ENCODE measurements at regions not wholly inside any gene's neighbourhood (a gene's known extent, or its start where the extent isn't known, plus 50 kb on each side); places are given as distances from the start of the nearest gene placed in this dataset.
A peak's percentile ranks its signal among the peaks of the same experiment; 100 is the strongest.

DNA sequence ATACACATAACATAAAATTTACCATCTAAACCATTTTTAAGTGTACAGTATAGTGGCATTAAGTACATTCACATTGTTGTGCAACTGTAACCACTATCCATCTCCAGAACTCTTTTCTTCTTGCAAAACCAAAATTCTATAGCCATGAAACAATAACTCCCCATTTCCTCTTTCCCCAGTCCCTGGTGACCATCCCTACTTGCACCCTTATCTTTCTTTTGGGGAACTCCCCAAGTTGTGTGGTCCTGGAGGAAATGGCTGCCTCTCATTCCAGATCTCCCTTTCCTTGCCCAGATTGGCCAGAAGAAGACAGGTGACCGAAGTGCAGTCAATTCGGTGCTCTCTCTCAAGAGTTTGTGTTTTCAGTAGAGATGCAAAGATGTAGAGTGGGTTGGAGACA, 389.6 kb upstream of the C1orf87 start:
- TF ChIP-seq SUZ12 (IDR thresholded peaks at IDR 0.05; ENCODE audit: extremely low read depth, insufficient read depth, insufficient read length) = no peak
- no peak for TF ChIP-seq YY1 (IDR thresholded peaks at IDR 0.05; ENCODE audit: insufficient read depth, insufficient read length)
- no peak for TF ChIP-seq ZNF274 (IDR thresholded peaks at IDR 0.05; ENCODE audit: low read depth, low read length)
- no peak overlapping the region for H3K9ac ChIP-seq (ENCODE audit: insufficient read length, low read depth)

DNA sequence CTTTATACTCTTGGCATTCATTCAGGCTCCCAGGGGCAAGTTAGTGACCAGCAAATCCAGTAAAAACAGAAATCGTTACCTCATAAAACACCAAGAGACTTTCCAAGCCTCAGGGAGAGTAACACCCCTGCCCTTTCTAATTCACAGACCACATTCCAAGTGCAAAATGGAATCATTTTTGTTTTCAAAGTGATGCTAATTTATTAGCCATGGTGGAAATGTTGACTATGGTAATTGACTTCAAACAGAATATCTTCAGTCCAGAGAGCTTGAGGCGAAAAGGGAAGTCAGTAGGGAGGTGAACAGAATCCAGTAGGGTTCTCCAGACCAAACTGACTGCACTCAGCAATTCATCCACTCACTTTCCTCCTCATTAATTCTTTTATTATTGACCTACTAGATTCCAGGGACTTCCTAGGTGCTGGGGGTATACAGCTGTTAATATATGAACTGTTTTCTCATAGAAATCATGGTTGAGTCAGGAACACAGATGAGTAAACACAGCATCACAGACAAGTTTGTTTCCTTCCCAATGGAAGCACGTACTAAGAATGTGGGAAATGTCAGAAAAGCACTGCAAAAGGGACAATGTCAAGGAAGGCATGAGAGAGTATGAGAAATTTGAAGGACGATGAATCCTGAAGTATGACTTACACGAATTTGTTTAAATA, 388.5 kb upstream of the C1orf87 start:
- Histone ChIP-seq H3K36me3 (ENCODE audit: insufficient read depth, insufficient read length, low read length) (no peaks in the 10 kb centered on the region), H3K9me3 (ENCODE audit: insufficient read depth, low read length) (no peaks in the 10 kb centered on the region; the same call in 1 of the 2 replicates), H3K4me3 (ENCODE audit: insufficient read length, low read depth) (no peak overlapping the region), H3K9ac (ENCODE audit: insufficient read length, low read depth) (no peak overlapping the region), H3K4me1 (ENCODE audit: insufficient read depth, insufficient read length) (no peaks in the 10 kb centered on the region), H3K27me3 (ENCODE audit: insufficient read depth, insufficient read length) (no peaks in the 10 kb centered on the region)
- TF ChIP-seq YY1 (IDR thresholded peaks at IDR 0.05; ENCODE audit: insufficient read depth, insufficient read length) = no peak
- no peak for TF ChIP-seq SUZ12 (IDR thresholded peaks at IDR 0.05; ENCODE audit: extremely low read depth, insufficient read depth, insufficient read length)
- no peak for TF ChIP-seq ZNF274 (IDR thresholded peaks at IDR 0.05; ENCODE audit: low read depth, low read length)
- peak; percentile 11 for DNase-seq (ENCODE audit: low read depth, low spot score)

More for the DNA sequence above, 389.6 kb upstream of the C1orf87 start:
- H3K27me3 ChIP-seq (ENCODE audit: insufficient read depth, insufficient read length) = no peaks in the 10 kb centered on the region
- no peaks in the 10 kb centered on the region; the same call in 1 of the 2 replicates for H3K9me3 ChIP-seq (ENCODE audit: insufficient read depth, low read length)
- no peaks in the 10 kb centered on the region for H3K36me3 ChIP-seq (ENCODE audit: insufficient read depth, insufficient read length, low read length)
- H3K4me3 ChIP-seq (ENCODE audit: insufficient read length, low read depth) = no peak overlapping the region
- no peak for DNase-seq (ENCODE audit: low read depth, low spot score)
- H3K4me1 ChIP-seq (ENCODE audit: insufficient read depth, insufficient read length) = no peaks in the 10 kb centered on the region

DNA sequence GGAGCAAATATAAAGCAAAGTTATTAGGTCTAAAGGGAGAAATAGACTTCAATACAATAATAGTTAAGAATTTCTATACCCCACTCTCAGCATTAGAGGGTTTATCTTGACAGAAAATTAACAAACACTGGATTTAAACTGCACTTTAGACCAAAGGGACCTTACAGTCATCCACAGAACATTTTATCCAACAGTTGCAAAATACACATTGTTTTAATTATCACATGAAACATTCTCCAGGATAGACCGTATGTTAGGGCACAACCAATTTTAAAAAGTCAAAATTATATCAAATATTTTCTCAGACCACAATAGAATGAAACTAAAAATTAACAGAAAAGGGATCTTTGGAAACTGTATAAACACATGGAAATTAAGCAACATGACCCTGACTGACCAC, 384.5 kb upstream of the C1orf87 start:
- H3K4me1 ChIP-seq (ENCODE audit: insufficient read depth, insufficient read length) = no peaks in the 10 kb centered on the region
- H3K9ac ChIP-seq (ENCODE audit: insufficient read length, low read depth) = no peak overlapping the region
- no peaks in the 10 kb centered on the region for H3K36me3 ChIP-seq (ENCODE audit: insufficient read depth, insufficient read length, low read length)

DNA sequence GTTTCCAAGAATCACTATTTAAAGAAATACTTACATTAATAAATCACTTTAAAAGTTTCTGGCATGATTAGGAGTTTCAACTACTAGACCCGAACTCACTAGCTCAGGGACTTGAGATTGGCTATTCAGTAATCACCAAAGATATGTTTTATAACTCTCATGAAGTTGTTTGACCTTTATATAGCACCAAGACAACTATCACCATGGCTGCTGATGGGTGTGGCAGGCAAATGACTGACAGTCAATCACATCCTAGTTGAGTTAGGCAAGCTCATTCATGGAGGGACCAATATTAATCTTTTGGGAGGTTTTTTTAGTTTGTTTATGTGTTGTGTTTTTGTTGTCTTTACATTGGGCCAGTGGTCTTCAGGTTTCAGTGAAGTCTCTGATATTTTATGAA, 376.3 kb upstream of the C1orf87 start:
- H3K27me3 ChIP-seq (ENCODE audit: insufficient read depth, insufficient read length) = no peaks in the 10 kb centered on the region
- H3K4me1 ChIP-seq (ENCODE audit: insufficient read depth, insufficient read length) = no peaks in the 10 kb centered on the region
- TF ChIP-seq ZNF274 (IDR thresholded peaks at IDR 0.05; ENCODE audit: low read depth, low read length) (no peak), SUZ12 (IDR thresholded peaks at IDR 0.05; ENCODE audit: extremely low read depth, insufficient read depth, insufficient read length) (no peak), YY1 (IDR thresholded peaks at IDR 0.05; ENCODE audit: insufficient read depth, insufficient read length) (no peak)
- H3K4me3 ChIP-seq (ENCODE audit: insufficient read length, low read depth) = no peak overlapping the region
- H3K36me3 ChIP-seq (ENCODE audit: insufficient read depth, insufficient read length, low read length) = no peaks in the 10 kb centered on the region
- DNase-seq (ENCODE audit: low read depth, low spot score) = no peak
- H3K9ac ChIP-seq (ENCODE audit: insufficient read length, low read depth) = no peak overlapping the region
- no peaks in the 10 kb centered on the region for H3K9me3 ChIP-seq (ENCODE audit: insufficient read depth, low read length)

More for the DNA sequence above, 384.5 kb upstream of the C1orf87 start:
- Histone ChIP-seq H3K4me3 (ENCODE audit: insufficient read length, low read depth) (no peak overlapping the region), H3K9me3 (ENCODE audit: insufficient read depth, low read length) (no peaks in the 10 kb centered on the region; the same call in 1 of the 2 replicates), H3K27me3 (ENCODE audit: insufficient read depth, insufficient read length) (no peaks in the 10 kb centered on the region)
- TF ChIP-seq YY1 (IDR thresholded peaks at IDR 0.05; ENCODE audit: insufficient read depth, insufficient read length) (no peak), ZNF274 (IDR thresholded peaks at IDR 0.05; ENCODE audit: low read depth, low read length) (no peak), SUZ12 (IDR thresholded peaks at IDR 0.05; ENCODE audit: extremely low read depth, insufficient read depth, insufficient read length) (no peak)
- no peak for DNase-seq (ENCODE audit: low read depth, low spot score)

DNA sequence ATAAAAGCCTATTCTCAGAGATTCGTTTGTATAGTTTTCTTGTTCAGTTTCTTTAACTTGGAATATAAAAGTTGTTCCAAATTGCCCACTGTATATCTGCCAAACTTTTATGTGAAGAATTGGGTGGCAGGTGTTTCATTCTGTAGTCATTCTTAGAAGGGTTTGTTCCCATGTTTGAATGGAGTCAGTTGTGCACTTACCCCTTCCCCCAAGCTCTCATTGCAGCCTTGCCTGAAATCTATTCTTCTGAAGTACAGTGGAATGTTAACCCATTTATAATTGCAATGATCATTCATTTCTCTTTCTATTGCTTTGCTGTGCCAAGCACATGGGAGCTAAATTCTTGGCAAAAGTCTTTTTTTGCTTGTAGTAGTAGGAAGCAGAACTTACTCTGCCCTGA, 375.3 kb upstream of the C1orf87 start:
- no peak for DNase-seq (ENCODE audit: low read depth, low spot score)

DNA sequence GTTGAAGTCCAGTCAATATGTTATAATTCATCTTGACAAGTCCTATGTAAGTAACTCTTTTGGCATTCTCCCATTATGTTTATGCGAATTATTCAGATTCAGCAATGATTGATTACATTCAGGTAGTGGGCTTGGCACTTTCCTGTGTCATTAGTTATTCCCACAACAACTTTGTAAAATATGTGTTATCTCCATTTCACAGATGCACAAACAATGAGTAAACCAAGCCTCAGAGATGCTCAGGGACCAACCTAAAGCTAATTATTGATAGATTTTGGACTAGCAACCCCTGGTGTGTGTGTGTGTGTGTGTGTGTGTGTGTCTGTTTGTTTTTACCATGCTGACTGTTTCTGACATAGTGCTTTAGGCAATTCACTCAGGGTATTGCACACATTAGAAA, 371.1 kb upstream of the C1orf87 start:
- H3K4me1 ChIP-seq (ENCODE audit: insufficient read depth, insufficient read length) = no peaks in the 10 kb centered on the region
- DNase-seq (ENCODE audit: low read depth, low spot score) = no peak
- H3K36me3 ChIP-seq (ENCODE audit: insufficient read depth, insufficient read length, low read length) = no peaks in the 10 kb centered on the region
- H3K9me3 ChIP-seq (ENCODE audit: insufficient read depth, low read length) = no peaks in the 10 kb centered on the region
- H3K4me3 ChIP-seq (ENCODE audit: insufficient read length, low read depth) = no peak overlapping the region
- H3K9ac ChIP-seq (ENCODE audit: insufficient read length, low read depth) = no peak overlapping the region
- no peaks in the 10 kb centered on the region for H3K27me3 ChIP-seq (ENCODE audit: insufficient read depth, insufficient read length)
- TF ChIP-seq YY1 (IDR thresholded peaks at IDR 0.05; ENCODE audit: insufficient read depth, insufficient read length) = no peak
- TF ChIP-seq ZNF274 (IDR thresholded peaks at IDR 0.05; ENCODE audit: low read depth, low read length) = no peak
- TF ChIP-seq SUZ12 (IDR thresholded peaks at IDR 0.05; ENCODE audit: extremely low read depth, insufficient read depth, insufficient read length) = no peak

More for the DNA sequence above, 375.3 kb upstream of the C1orf87 start:
- no peaks in the 10 kb centered on the region for H3K27me3 ChIP-seq (ENCODE audit: insufficient read depth, insufficient read length)
- H3K9me3 ChIP-seq (ENCODE audit: insufficient read depth, low read length) = no peaks in the 10 kb centered on the region
- TF ChIP-seq SUZ12 (IDR thresholded peaks at IDR 0.05; ENCODE audit: extremely low read depth, insufficient read depth, insufficient read length) (no peak), ZNF274 (IDR thresholded peaks at IDR 0.05; ENCODE audit: low read depth, low read length) (no peak), YY1 (IDR thresholded peaks at IDR 0.05; ENCODE audit: insufficient read depth, insufficient read length) (no peak)
- H3K36me3 ChIP-seq (ENCODE audit: insufficient read depth, insufficient read length, low read length) = no peaks in the 10 kb centered on the region
- no peak overlapping the region for H3K9ac ChIP-seq (ENCODE audit: insufficient read length, low read depth)
- no peaks in the 10 kb centered on the region for H3K4me1 ChIP-seq (ENCODE audit: insufficient read depth, insufficient read length)
- no peak overlapping the region for H3K4me3 ChIP-seq (ENCODE audit: insufficient read length, low read depth)

DNA sequence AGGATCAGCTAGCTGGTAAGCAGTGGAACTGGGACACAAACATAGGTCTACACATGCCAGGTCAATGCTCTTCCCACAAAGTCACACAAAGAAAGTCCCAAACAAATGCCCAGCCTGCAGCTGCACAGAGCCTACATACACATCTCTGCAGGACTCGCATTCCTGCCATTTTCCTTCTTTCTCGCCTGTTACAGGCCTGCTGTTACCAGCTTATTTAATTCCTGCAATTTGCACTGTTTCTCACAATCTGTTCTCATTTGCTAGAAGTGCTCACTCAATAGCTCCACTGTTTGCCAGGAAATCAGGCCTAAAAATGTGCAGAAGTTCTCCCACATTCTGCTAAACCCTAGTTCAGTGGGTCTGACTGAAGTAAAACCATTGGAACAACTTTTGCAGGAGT, 362.6 kb upstream of the C1orf87 start:
- TF ChIP-seq SUZ12 (IDR thresholded peaks at IDR 0.05; ENCODE audit: extremely low read depth, insufficient read depth, insufficient read length) = no peak
- TF ChIP-seq ZNF274 (IDR thresholded peaks at IDR 0.05; ENCODE audit: low read depth, low read length) = no peak
- no peak for TF ChIP-seq YY1 (IDR thresholded peaks at IDR 0.05; ENCODE audit: insufficient read depth, insufficient read length)
- DNase-seq (ENCODE audit: low read depth, low spot score) = no peak
- Histone ChIP-seq H3K9me3 (ENCODE audit: insufficient read depth, low read length) (peaks cover 25% of the 10 kb centered on the region; the same call in 1 of the 2 replicates), H3K4me3 (ENCODE audit: insufficient read length, low read depth) (no peak overlapping the region), H3K4me1 (ENCODE audit: insufficient read depth, insufficient read length) (no peaks in the 10 kb centered on the region), H3K27me3 (ENCODE audit: insufficient read depth, insufficient read length) (no peaks in the 10 kb centered on the region), H3K9ac (ENCODE audit: insufficient read length, low read depth) (no peak overlapping the region), H3K36me3 (ENCODE audit: insufficient read depth, insufficient read length, low read length) (no peaks in the 10 kb centered on the region)
